K562 (cell line): ENCODE measurements at regions not wholly inside any gene's neighbourhood (a gene's known extent, or its start where the extent isn't known, plus 50 kb on each side); places are given as distances from the start of the nearest gene placed in this dataset.

Experiments
- PRMT5 ChIP-seq: sonication (generic); formaldehyde crosslinking; IDR thresholded peaks from 2 replicates; pipeline ENCODE4 v1.5.0; 2020; ENCODE audit warnings: missing genetic modification reagents
- TF ChIP-seq, protein P1 (sequence below): fragments of 250-450 bp; sonication (Bioruptor Pico); IDR thresholded peaks from 2 replicates; pipeline ENCODE4 v1.5.0; 2020; ENCODE audit warnings: mild to moderate bottlenecking, borderline replicate concordance

GRCh38 chr1:55385402-55386018, 170.3 kb upstream of the USP24 start:
- TF ChIP-seq PRMT5 (CRISPR knock-in tag): no peak
- TF ChIP-seq, protein P1, sequence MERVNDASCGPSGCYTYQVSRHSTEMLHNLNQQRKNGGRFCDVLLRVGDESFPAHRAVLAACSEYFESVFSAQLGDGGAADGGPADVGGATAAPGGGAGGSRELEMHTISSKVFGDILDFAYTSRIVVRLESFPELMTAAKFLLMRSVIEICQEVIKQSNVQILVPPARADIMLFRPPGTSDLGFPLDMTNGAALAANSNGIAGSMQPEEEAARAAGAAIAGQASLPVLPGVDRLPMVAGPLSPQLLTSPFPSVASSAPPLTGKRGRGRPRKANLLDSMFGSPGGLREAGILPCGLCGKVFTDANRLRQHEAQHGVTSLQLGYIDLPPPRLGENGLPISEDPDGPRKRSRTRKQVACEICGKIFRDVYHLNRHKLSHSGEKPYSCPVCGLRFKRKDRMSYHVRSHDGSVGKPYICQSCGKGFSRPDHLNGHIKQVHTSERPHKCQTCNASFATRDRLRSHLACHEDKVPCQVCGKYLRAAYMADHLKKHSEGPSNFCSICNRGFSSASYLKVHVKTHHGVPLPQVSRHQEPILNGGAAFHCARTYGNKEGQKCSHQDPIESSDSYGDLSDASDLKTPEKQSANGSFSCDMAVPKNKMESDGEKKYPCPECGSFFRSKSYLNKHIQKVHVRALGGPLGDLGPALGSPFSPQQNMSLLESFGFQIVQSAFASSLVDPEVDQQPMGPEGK (CRISPR knock-in tag): no peak
